ENCODE measurements at regions not wholly inside any gene's neighbourhood (a gene's known extent, or its start where the extent isn't known, plus 50 kb on each side); places are given as distances from the start of the nearest gene placed in this dataset.

DNA sequence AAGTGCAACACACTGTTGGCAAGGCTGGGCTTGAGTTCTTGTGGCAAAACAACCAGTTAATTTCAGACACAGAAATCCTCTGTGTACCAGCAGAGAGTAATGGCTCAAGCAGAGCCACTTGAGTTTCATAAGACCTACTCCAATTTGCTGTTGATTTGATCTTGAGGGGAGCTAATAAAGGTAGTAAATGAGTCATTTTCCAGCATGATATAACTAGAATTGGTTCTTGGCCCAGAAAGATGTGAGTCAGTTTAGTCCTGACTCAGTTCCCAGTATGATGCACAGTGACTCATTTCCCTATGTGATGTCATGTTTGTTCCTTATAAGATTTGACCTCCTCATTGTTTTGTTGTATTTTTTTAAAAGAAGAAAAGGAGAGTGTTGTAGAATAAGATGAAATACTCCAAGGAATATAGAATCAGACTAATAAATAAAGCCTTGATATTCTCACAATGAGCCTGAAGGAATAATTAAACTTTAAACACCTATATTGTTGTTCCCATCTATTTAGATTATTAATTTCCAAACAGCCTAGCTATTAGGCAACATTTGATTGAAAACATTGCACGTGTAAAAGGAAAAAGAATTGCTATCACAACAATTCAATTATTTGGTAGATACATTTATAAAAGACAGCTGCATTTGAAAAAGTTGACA, 186.2 kb downstream of the REEP3 start (continued):
- TF ChIP-seq, protein P1, sequence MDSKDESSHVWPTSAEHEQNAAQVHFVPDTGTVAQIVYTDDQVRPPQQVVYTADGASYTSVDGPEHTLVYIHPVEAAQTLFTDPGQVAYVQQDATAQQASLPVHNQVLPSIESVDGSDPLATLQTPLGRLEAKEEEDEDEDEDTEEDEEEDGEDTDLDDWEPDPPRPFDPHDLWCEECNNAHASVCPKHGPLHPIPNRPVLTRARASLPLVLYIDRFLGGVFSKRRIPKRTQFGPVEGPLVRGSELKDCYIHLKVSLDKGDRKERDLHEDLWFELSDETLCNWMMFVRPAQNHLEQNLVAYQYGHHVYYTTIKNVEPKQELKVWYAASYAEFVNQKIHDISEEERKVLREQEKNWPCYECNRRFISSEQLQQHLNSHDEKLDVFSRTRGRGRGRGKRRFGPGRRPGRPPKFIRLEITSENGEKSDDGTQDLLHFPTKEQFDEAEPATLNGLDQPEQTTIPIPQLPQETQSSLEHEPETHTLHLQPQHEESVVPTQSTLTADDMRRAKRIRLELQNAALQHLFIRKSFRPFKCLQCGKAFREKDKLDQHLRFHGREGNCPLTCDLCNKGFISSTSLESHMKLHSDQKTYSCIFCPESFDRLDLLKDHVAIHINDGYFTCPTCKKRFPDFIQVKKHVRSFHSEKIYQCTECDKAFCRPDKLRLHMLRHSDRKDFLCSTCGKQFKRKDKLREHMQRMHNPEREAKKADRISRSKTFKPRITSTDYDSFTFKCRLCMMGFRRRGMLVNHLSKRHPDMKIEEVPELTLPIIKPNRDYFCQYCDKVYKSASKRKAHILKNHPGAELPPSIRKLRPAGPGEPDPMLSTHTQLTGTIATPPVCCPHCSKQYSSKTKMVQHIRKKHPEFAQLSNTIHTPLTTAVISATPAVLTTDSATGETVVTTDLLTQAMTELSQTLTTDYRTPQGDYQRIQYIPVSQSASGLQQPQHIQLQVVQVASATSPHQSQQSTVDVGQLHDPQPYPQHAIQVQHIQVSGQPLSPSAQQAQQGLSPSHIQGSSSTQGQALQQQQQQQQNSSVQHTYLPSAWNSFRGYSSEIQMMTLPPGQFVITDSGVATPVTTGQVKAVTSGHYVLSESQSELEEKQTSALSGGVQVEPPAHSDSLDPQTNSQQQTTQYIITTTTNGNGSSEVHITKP (tag by site-specific recombination; IDR thresholded peaks at IDR 0.05), result peak; percentile 68
- no peak for TF ChIP-seq YY1 (tag by site-specific recombination; IDR thresholded peaks at IDR 0.05)
- no peak for TF ChIP-seq REPIN1 (tag by site-specific recombination; IDR thresholded peaks at IDR 0.05; ENCODE audit: low read depth)
- TF ChIP-seq, protein P2, sequence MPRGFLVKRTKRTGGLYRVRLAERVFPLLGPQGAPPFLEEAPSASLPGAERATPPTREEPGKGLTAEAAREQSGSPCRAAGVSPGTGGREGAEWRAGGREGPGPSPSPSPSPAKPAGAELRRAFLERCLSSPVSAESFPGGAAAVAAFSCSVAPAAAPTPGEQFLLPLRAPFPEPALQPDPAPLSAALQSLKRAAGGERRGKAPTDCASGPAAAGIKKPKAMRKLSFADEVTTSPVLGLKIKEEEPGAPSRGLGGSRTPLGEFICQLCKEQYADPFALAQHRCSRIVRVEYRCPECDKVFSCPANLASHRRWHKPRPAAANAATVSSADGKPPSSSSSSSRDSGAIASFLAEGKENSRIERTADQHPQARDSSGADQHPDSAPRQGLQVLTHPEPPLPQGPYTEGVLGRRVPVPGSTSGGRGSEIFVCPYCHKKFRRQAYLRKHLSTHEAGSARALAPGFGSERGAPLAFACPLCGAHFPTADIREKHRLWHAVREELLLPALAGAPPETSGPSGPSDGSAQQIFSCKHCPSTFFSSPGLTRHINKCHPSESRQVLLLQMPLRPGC (tag by site-specific recombination; IDR thresholded peaks at IDR 0.05), result peak; percentile 99
- TF ChIP-seq SCRT2 (tag by site-specific recombination; IDR thresholded peaks at IDR 0.05), result peak; percentile 90
- TF ChIP-seq ZNF600 (tag by site-specific recombination; IDR thresholded peaks at IDR 0.05), result peak; percentile 95
- peak; percentile 96 for TF ChIP-seq ZNF558 (tag by site-specific recombination; IDR thresholded peaks at IDR 0.05)
- no peak for TF ChIP-seq ZNF274 (IDR thresholded peaks at IDR 0.05; ENCODE audit: low read length)
- no peak for TF ChIP-seq ZNF274 (tag by site-specific recombination; IDR thresholded peaks at IDR 0.05; ENCODE audit: borderline replicate concordance)

DNA sequence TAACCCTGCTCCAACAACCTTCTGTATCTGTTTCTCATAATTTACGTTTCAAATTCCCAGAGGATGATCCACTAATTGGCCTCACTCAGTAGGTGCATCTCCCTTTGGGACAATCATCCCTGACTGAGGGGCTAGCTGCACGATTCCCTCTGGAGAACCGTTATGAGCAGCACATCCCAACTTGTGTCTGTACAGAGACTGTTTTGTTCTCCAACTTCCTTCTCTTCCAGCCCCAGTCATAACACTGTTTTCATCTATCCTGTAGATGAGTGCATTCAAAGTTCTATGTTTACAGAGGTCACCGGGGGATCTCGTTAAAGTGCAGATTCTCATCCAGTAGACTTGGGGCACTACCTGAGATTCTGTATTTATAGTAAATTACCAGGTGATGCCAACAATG, 187.2 kb downstream of the REEP3 start:
- no peak overlapping the region for H3K4me3 ChIP-seq (ENCODE audit: low read depth, low read length)
- POLR2A ChIA-PET, result no interaction called here

DNA sequence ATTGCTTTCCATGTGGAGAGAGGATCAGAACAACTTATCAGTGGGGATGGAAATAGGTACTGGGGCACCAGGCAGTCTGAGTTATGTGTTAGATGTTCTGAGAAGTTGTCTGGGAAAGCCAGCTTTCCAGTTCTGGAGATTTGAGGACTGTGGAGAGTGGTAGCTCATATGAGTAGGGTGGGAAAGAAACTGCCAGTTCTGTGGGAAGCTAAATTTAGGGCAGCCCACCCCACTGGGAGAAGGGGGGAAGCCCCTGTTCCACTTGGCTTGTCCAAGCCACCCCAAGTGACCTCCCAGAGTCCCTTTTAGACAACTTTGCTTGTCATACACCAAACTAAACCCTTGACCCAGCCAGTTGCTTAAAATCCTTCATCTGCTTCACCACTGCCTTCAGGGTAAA, 189.5 kb downstream of the REEP3 start:
- Histone ChIP-seq H3K4me3 (ENCODE audit: low read depth, low read length) (no peak overlapping the region), H3K27ac (ENCODE audit: extremely low read depth, low read depth, low read length) (no peak overlapping the region; the same call in 1 of the 2 replicates), H3K36me3 (ENCODE audit: control insufficient read depth in 2 of 2, insufficient read depth in 1 of 2, low read length in 2 of 2) (no peaks in the 10 kb centered on the region), H3K9me3 (ENCODE audit: control insufficient read depth, insufficient read depth, low read depth, low read length) (no peaks in the 10 kb centered on the region), H3K4me1 (ENCODE audit: control insufficient read depth, insufficient read depth, low read length) (peaks cover 21% of the 10 kb centered on the region)
- TF ChIP-seq, protein P3, sequence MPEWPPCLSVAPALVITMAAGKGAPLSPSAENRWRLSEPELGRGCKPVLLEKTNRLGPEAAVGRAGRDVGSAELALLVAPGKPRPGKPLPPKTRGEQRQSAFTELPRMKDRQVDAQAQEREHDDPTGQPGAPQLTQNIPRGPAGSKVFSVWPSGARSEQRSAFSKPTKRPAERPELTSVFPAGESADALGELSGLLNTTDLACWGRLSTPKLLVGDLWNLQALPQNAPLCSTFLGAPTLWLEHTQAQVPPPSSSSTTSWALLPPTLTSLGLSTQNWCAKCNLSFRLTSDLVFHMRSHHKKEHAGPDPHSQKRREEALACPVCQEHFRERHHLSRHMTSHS (tag by site-specific recombination; IDR thresholded peaks at IDR 0.05), result no peak
- TF ChIP-seq ZNF501 (tag by site-specific recombination; IDR thresholded peaks at IDR 0.05), result no peak
- TF ChIP-seq OVOL3 (tag by site-specific recombination; IDR thresholded peaks at IDR 0.05), result no peak
- TF ChIP-seq ZSCAN30 (tag by site-specific recombination; IDR thresholded peaks at IDR 0.05), result no peak
- TF ChIP-seq WT1 (tag by site-specific recombination; IDR thresholded peaks at IDR 0.05), result no peak
- TF ChIP-seq ZNF175 (tag by site-specific recombination; IDR thresholded peaks at IDR 0.05), result no peak
- TF ChIP-seq ZNF433 (tag by site-specific recombination; IDR thresholded peaks at IDR 0.05; ENCODE audit: low read depth), result no peak
- no peak for TF ChIP-seq ZBTB1 (tag by site-specific recombination; IDR thresholded peaks at IDR 0.05)
- no peak for TF ChIP-seq ZNF473 (tag by site-specific recombination; IDR thresholded peaks at IDR 0.05)
- TF ChIP-seq GFI1B (tag by site-specific recombination; IDR thresholded peaks at IDR 0.05), result no peak
- TF ChIP-seq, protein P4, sequence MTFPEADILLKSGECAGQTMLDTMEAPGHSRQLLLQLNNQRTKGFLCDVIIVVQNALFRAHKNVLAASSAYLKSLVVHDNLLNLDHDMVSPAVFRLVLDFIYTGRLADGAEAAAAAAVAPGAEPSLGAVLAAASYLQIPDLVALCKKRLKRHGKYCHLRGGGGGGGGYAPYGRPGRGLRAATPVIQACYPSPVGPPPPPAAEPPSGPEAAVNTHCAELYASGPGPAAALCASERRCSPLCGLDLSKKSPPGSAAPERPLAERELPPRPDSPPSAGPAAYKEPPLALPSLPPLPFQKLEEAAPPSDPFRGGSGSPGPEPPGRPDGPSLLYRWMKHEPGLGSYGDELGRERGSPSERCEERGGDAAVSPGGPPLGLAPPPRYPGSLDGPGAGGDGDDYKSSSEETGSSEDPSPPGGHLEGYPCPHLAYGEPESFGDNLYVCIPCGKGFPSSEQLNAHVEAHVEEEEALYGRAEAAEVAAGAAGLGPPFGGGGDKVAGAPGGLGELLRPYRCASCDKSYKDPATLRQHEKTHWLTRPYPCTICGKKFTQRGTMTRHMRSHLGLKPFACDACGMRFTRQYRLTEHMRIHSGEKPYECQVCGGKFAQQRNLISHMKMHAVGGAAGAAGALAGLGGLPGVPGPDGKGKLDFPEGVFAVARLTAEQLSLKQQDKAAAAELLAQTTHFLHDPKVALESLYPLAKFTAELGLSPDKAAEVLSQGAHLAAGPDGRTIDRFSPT (tag by site-specific recombination; IDR thresholded peaks at IDR 0.05), result no peak
- TF ChIP-seq ZNF621 (tag by site-specific recombination; IDR thresholded peaks at IDR 0.05), result no peak
- TF ChIP-seq ZBTB20 (tag by site-specific recombination; IDR thresholded peaks at IDR 0.05), result no peak
- ChIA-PET CTCF (interaction anchor here (0.6 to 2.5 kb wide), 3 partner anchors 10 to 80 kb away, joined by 4 to 11 read pairs (median 5); no protein-coding TSS in a partner anchor), POLR2A (no interaction called here)

More for the DNA sequence above, 187.2 kb downstream of the REEP3 start:
- H3K27ac ChIP-seq (ENCODE audit: extremely low read depth, low read depth, low read length), result no peak overlapping the region; the same call in 1 of the 2 replicates
- no peaks in the 10 kb centered on the region for H3K36me3 ChIP-seq (ENCODE audit: control insufficient read depth in 2 of 2, insufficient read depth in 1 of 2, low read length in 2 of 2)
- no peaks in the 10 kb centered on the region for H3K9me3 ChIP-seq (ENCODE audit: control insufficient read depth, insufficient read depth, low read depth, low read length)
- peak; percentile 53 for TF ChIP-seq ZNF600 (tag by site-specific recombination; IDR thresholded peaks at IDR 0.05)
- TF ChIP-seq ZNF37A (tag by site-specific recombination; IDR thresholded peaks at IDR 0.05), result no peak
- TF ChIP-seq ZNF558 (tag by site-specific recombination; IDR thresholded peaks at IDR 0.05), result no peak
- peaks cover 18% of the 10 kb centered on the region for H3K4me1 ChIP-seq (ENCODE audit: control insufficient read depth, insufficient read depth, low read length)
- CTCF ChIA-PET, result interaction anchor here (0.6 to 2.0 kb wide), 2 partner anchors 12 to 128 kb away, joined by 3 to 7 read pairs; no protein-coding TSS in a partner anchor
